ENCODE measurements at regions not wholly inside any gene's neighbourhood (a gene's known extent, or its start where the extent isn't known, plus 50 kb on each side); places are given as distances from the start of the nearest gene placed in this dataset.

- H3K4me1 Mint-ChIP-seq (ENCODE audit: low read depth) = no peaks in the 10 kb centered on the region
- TF ChIP-seq, protein P1, sequence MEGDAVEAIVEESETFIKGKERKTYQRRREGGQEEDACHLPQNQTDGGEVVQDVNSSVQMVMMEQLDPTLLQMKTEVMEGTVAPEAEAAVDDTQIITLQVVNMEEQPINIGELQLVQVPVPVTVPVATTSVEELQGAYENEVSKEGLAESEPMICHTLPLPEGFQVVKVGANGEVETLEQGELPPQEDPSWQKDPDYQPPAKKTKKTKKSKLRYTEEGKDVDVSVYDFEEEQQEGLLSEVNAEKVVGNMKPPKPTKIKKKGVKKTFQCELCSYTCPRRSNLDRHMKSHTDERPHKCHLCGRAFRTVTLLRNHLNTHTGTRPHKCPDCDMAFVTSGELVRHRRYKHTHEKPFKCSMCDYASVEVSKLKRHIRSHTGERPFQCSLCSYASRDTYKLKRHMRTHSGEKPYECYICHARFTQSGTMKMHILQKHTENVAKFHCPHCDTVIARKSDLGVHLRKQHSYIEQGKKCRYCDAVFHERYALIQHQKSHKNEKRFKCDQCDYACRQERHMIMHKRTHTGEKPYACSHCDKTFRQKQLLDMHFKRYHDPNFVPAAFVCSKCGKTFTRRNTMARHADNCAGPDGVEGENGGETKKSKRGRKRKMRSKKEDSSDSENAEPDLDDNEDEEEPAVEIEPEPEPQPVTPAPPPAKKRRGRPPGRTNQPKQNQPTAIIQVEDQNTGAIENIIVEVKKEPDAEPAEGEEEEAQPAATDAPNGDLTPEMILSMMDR (IDR thresholded peaks at IDR 0.05) = no peak
- no peak overlapping the region for H3K4me3 Mint-ChIP-seq
- H3K9me3 Mint-ChIP-seq = peaks cover 14% of the 10 kb centered on the region
- DNase-seq = no peak
- no peak overlapping the region for H3K27ac Mint-ChIP-seq
- H3K36me3 Mint-ChIP-seq (ENCODE audit: low read depth) = no peaks in the 10 kb centered on the region
- H3K27me3 Mint-ChIP-seq (ENCODE audit: insufficient read depth) = no peaks in the 10 kb centered on the region; the same call in 1 of the 2 replicates
Observed at GRCh38 chr12:13727707-13728195, 253.7 kb downstream of the GRIN2B start.

- H3K36me3 Mint-ChIP-seq (ENCODE audit: low read depth) = no peaks in the 10 kb centered on the region; the same call in 1 of the 2 replicates
- H3K27me3 Mint-ChIP-seq (ENCODE audit: insufficient read depth) = no peaks in the 10 kb centered on the region; the same call in 1 of the 2 replicates
- peaks cover 9% of the 10 kb centered on the region for H3K9me3 Mint-ChIP-seq
- no peak overlapping the region for H3K27ac Mint-ChIP-seq
- no peaks in the 10 kb centered on the region for H3K4me1 Mint-ChIP-seq (ENCODE audit: low read depth)
- DNase-seq = no peak
- TF ChIP-seq, protein P1 (IDR thresholded peaks at IDR 0.05) = no peak
- H3K4me3 Mint-ChIP-seq = no peak overlapping the region
Observed at GRCh38 chr12:13725049-13725448, 256.4 kb downstream of the GRIN2B start.

DNA sequence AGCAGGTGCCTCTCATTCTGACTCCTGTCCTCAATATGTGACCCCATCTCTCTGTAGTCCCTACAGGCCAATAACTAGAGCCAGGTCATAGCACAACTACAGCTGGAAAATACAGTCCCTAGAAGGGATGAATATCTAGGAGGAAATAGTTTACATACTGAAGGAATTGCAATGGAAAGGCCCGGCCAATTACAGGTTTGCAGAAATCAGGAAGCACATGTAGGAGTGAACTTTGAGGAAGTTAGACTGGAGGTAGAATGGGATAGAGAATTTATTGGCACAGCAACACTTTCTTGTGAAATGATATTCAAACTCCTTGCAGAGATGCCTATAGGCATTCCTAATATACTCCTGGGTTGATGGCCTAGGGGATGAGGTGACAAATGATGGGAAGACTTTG, 257.3 kb downstream of the GRIN2B start:
- H3K27ac Mint-ChIP-seq = no peak overlapping the region
- no peaks in the 10 kb centered on the region; the same call in 1 of the 2 replicates for H3K36me3 Mint-ChIP-seq (ENCODE audit: low read depth)
- H3K9me3 Mint-ChIP-seq = peaks cover 10% of the 10 kb centered on the region
- no peak overlapping the region for H3K4me3 Mint-ChIP-seq
- H3K4me1 Mint-ChIP-seq (ENCODE audit: low read depth) = no peaks in the 10 kb centered on the region
- no peaks in the 10 kb centered on the region; the same call in 1 of the 2 replicates for H3K27me3 Mint-ChIP-seq (ENCODE audit: insufficient read depth)
- DNase-seq = no peak
- TF ChIP-seq, protein P1 (IDR thresholded peaks at IDR 0.05) = no peak

DNA sequence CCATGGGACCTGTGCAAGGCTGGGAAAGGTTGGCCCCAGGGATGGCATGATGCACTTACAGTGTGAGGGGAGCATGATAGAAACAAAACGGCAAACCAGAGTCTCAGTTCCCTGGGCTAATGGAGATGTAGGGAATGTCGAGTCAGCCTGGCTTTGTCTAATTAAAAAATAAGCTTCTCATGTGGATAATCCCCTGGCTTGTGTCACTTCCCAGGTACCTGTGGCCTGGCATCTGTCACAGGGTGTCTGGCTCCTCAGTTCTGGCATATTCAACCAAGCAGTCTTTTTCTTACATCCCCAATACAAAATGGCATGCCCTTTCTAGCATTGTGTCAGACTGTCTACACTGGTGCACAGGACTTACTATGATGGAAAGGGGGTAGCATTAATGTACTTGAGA, 261.4 kb downstream of the GRIN2B start:
- Mint-ChIP-seq H3K9me3 (peaks cover 30% of the 10 kb centered on the region), H3K4me1 (ENCODE audit: low read depth) (no peaks in the 10 kb centered on the region), H3K36me3 (ENCODE audit: low read depth) (no peaks in the 10 kb centered on the region; the same call in 1 of the 2 replicates), H3K27ac (no peak overlapping the region), H3K4me3 (no peak overlapping the region), H3K27me3 (ENCODE audit: insufficient read depth) (no peaks in the 10 kb centered on the region)
- TF ChIP-seq, protein P1 (IDR thresholded peaks at IDR 0.05) = no peak
- no peak for DNase-seq

GRCh38 chr12:13718271-13718670, 263.1 kb downstream of the GRIN2B start:
- Mint-ChIP-seq H3K4me3 (no peak overlapping the region), H3K27me3 (ENCODE audit: insufficient read depth) (no peaks in the 10 kb centered on the region), H3K36me3 (ENCODE audit: low read depth) (no peaks in the 10 kb centered on the region; the same call in 1 of the 2 replicates), H3K27ac (no peak overlapping the region), H3K4me1 (ENCODE audit: low read depth) (no peaks in the 10 kb centered on the region), H3K9me3 (peaks cover 31% of the 10 kb centered on the region)
- DNase-seq = no peak
- TF ChIP-seq, protein P1 (IDR thresholded peaks at IDR 0.05) = no peak

Measured in HFFc6 (cell line).